ENCODE measurements at regions not wholly inside any gene's neighbourhood (a gene's known extent, or its start where the extent isn't known, plus 50 kb on each side); places are given as distances from the start of the nearest gene placed in this dataset.
"Not testable (repeated sequence)": the region's sequence is repeated elsewhere in the genome, so short reads cannot be mapped to it uniquely, and the experiment has no call there.

DNA sequence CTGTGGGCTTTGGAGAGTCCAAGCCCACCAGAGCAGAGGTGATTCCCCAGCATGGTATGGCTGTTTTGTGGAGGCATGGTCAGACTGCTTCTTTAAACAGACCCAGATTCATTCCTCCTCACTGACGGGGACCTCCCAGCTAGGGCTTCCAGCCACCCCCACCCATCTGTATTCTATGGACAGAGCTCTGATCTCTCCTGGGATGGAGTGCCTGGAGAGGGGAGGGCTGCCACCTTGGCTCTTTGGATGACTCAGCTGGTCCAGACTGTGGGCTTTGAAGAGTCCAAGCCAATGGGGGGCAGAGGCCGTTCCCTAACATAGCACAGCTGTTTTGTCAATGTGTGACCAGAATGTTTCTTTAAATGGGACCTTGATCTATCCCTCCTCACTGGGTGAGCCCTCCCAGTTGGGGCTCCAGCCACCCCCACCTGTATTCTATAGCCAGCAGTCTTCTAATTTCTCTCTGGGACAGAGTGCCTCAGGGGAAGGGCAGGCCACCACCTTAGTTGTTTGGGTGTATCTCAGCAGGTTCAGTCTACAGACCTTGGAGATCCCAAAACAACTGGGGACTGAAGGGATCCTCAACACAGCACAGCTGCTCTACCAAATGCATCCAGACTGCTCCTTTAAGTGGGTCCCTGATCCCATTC is 122.0 kb upstream of the OSTN start:
- DNase-seq (ENCODE audit: low read depth): no peak

DNA sequence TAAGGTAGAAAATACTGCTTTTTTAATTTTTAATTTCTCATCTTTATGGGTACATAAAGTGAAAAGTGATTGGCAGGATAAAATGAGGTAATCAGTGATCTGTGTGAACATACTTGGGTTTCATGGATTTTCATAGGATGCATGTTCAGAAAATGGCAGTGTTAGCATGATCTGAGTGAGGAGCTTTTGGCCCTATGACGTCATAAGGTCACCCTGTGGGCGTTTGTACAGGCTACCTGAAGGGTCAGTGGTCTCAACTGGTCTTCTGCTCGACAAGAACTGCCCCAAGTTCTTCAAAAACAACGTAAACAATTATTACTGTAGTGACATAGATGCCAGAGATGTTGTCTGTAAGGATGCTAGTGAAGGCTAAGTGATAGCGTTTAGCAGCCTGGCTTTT is 124.5 kb upstream of the OSTN start:
- no peak for DNase-seq (ENCODE audit: low read depth)

DNA sequence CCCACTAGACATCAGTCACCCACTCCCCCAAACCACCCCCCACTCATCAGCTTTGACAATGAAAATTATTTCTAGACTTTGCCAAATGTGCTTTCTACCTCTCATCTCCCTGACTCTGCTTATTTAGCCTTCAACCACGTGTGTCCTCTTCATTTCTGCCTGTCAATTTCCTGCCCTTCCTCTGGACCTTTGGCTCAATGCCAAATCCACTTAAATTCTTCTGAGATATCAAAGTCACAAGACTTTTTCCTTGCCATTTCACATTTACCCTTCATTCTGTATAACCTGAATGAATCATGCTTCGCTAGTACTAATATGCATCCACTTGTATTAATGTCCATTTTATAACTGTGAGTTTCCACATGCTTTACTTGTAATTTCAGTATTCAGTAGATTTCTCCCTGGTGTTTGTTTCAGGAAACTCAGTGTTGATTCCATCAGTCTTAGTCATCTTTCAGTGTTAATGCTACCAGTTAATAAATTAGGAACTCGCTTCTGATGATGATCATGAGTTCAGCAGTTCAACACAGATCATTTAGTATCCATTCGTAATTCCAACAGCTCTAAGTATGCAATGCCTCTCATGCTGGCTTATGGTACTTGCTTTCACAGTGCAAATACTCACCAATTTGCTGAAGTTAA is 128.2 kb upstream of the OSTN start:
- no peak for DNase-seq (ENCODE audit: low read depth)

DNA sequence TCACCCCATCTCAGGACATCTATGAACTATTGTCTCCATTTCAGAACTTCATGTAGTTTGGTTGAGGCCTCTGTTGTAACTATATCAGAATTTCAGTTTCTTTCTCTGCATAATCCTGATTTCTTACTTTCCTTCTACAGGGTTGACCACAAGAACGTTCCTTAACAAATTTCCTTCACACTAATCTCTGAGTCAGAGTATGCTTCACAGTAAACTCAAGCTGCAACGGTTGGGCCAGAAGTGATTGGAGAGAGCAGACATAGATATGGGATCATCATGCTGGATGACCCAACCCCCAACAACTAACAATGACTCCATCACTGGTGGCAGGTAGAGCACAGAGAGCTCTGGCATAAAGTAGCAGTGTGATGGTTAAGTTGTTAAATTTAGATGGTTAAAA is 128.8 kb upstream of the OSTN start:
- DNase-seq (ENCODE audit: low read depth): peak; percentile 6

DNA sequence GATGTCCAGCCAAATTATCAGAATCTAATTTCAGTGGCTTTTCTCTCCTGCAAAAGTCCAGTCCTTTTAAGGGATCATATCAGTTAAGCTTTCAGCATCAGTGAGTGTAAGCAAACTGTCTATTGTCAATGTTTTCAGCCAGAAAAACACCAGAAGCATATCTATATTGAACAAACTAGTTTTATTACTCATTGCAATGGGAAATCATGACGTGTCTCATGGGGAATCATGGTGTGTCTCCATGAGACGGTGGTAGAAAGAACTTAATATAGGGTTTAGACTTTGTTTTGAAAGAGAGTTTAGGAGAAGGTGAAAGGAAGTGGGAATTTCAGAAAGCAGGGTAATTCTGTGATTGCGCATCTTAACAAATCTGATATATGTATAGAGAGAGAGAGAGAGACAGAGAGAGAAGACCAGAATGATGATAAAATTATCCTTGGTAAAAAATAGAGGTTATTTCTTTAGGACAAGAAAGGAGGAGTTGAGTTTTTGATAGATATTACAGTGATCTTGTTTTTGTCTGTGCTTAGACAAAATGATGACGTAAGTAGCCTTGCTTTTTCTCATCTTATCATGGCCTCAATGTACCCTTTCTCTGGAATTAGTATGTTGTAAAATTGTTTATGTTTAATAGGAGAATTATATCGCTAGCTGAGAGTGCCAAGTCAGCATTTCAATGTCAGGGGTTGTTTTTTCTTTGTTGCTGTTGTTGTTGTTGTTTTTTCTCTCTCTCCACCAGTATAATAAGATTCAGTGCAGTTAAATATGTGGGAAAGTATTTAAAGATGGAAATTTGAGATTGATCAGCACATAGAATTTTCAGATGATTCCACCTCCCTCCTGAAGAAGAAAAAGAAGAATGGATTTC is 129.9 kb upstream of the OSTN start:
- no peak for DNase-seq (ENCODE audit: low read depth)

DNA sequence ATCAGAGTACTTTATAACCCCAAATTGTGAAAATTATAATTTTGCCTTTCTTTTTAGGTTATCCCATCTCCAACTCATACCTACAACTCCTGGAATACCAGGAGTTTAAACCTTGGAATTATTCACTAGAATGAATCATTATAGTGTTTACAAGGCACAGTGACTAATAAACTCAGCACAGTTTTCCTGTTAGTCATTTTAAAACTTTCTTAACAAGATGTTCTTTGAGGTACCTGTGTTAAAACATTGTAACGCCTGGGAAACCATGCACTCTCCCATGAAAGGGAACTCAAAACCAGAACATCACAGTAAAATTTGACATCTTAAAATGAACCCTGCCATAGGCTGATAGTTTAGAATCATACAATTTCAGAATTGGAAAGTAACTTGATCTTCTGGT is 132.4 kb upstream of the OSTN start:
- DNase-seq (ENCODE audit: low read depth): no peak

DNA sequence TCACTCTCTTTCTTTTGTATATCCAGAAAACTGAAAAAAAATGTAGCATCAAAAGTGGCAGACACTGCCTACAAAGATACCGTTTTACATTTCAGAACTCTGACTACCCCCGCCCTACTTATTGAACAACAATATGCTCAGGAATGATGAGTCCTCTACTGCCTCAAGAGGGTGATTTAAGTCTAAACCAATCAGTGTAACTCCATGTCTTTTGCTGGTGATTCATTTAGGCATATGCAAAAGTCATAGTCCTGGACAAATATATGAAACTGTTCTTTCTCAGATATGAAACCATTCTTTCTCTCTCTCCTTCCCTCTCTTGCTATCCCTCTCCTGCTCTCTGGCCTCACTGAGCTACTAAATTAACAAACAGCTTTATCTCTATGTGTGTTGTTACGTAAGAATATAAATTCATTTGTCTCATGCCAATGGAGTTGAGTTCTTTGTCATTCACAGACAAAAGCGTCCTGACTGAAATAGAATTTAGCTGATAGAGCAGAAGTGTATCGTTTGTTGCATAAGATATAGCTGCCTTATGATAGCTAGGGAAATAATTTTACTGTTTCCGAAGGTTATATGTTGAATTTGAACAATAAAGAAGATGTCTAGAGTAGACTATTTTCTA is 133.7 kb upstream of the OSTN start:
- DNase-seq (ENCODE audit: low read depth): peak; percentile 8

DNA sequence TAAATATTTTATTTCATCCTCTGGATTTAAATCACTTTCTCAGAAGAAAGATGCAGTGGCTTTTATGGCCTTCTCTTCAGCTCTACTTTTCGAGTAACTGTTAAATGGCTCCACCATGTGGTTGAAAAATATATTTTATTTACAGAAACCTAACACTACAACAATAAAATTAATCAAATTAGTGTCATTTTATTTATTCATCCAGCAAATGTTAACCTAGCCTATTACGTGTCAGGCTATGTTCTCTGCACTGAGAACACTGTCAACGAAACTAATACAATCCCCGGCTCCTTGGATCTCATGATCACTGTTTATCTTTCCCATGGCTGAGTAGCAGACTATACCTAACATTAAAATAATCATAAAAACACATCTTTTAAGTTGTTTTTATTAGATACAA is 148.0 kb upstream of the OSTN start:
- no peak for DNase-seq (ENCODE audit: low read depth)

DNA sequence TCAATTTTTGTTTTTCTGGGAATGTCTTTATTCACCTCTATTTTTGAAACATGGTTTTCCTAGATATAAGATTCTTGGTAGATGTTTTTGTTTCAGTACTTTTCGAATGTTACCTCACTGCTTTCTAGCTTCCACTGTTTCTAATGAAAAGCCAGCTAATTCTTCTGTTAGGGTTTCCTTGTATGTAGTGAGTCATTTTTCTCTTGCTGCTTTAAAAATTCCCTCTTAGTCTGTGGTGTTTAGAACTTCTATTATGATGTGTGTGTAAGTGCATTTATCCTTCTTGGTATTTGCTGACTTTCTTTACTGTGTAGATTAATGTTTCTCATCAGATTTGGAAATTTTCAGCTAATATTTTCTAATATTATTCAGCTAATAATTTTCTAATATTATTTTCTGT is 151.1 kb upstream of the OSTN start:
- DNase-seq (ENCODE audit: low read depth): no peak

DNA sequence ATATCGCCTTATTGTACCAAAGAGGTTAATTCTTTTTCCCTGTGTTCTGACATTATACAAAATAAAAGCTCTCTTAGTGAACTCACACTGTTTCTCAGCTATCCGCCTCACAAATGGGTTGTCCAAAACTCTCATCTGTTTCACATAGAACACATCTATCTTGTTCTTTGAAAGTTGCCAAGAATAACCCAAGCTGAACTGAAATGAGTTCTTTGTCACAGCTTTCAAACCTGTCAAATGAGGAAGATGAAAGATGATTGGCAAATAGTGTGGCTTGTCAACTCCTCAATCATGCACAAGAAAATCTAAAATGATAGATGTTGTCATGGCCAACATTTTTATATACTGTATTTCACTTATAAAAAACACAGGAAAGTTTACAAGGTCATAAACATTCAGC is 168.1 kb upstream of the OSTN start:
- DNase-seq (ENCODE audit: low read depth): no peak

DNA sequence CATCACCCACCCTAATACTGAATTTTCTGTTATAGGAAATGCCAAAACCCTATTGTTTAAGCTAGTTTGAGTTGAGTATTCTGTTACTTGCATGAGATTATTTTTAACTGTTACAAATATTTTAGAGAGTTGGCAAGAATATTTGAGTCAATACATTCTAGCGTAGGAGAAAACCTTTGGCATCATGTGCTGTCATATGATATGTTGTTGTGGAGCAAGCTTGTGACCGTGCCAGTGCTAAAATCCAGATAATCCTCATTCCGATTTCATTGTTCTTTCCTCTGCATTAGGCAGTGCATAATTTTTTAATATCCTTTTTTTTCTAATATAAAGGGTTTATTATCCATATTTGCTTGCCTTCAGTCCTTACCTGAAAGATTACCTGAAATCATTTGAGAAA is 168.0 kb upstream of the GMNC start:
- peak; percentile 2 for DNase-seq (ENCODE audit: low read depth)

DNA sequence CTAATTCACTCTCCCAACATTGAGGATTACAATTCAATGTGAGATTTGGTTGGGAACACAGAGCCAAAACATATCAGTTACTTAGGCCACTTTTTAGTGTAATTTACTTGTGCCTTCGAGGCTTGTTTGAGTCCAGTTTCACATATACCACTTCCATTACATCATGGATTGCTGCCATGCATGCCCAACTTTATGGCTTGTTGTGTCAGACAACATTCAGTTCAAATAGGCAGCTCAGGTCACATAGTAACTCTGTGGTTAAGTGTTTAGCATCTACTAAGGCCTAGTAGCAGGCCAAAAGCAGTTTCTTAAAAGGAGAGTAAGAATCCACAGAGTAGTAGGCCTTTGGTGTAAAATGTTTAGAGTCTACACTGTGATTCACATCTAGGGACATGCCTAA is 164.3 kb upstream of the GMNC start:
- DNase-seq (ENCODE audit: low read depth): no peak

DNA sequence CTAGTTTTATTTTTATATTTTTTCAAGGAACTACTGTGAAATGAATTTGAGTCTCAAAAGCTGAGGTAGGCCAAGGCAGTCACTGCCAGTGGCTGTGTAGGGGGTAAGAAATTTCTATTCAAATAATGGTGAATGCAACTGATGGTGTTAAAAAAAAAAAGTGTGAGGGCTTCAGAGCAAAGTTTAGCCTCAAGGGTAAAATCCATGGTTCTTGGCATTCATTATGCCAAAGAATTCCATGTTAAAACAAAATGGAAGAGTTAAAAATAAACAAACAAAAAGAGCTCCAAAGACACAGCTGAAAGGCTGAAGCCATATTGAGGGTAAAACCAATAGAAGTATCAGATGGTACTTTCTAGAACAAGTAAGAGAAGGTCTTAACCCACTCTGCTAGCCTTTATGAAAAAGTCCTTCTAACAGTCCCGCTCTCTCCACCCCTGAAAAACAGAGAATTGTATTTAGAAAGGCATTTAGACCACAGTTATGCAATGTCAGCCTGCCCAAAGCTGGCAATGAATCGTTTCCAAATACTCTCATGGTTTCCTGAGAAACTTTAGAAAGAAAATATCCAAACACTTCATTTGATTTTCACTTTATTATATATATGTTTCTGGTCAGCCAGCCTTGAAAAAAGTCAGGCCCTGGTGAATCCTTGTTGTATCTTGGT is 158.4 kb upstream of the GMNC start:
- DNase-seq (ENCODE audit: low read depth): no peak

DNA sequence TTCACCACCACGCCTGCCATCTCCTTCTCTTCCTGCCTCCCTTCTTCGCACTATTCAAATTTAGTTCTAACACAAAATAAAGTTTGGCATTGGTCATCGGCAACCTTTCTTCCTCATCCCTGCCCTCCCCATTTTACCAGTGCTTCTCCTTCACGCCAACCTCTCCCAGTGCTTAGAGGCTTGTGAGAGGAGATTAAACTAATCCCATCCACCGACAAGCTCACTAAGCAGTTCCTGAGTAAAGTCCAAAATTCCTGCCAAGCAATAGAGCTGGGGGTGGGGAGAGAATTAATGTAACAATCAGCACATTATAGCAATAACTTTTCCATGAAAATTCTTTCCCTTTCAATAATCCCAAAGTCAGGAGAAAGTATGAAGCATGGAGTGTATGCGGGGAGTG is 157.4 kb upstream of the GMNC start:
- DNase-seq (ENCODE audit: low read depth): no peak

DNA sequence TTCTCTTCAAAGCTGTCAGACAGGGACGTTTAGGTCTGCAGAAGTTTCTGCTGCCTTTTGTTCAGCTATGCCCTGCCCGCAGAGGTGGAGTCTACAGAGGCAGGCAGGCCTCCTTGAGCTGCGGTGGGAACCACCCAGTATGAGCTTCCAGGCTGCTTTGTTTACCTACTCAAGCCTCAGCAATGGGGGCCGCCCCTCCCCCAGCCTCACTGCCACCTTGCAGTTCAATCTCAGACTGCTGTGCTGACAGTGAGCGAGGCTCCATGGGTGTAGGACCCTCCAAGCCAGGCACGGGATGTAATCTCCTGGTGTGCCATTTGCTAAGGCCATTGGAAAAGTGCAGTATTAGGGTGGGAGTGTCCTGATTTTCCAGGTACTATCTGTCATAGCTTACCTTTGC is 153.5 kb upstream of the GMNC start:
- DNase-seq (ENCODE audit: low read depth): not testable (repeated sequence)

DNA sequence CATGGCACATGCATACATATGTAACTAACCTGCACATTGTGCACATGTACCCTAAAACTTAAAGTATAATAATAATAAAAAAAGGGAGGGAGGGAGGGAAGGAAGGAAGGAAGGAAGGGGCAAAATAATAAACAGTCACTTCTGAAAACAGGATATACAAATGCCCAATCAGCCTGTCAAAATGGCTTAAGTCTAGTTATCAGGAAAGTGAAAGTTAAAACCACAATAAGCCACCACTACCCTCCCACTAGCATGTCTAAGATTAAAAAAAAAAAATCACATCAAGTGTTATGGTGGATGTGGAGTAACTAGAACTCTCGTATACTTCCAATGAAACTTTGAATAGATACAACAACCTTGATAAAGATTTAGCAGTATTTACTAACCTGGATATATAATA is 145.6 kb upstream of the GMNC start:
- DNase-seq (ENCODE audit: low read depth): no peak

DNA sequence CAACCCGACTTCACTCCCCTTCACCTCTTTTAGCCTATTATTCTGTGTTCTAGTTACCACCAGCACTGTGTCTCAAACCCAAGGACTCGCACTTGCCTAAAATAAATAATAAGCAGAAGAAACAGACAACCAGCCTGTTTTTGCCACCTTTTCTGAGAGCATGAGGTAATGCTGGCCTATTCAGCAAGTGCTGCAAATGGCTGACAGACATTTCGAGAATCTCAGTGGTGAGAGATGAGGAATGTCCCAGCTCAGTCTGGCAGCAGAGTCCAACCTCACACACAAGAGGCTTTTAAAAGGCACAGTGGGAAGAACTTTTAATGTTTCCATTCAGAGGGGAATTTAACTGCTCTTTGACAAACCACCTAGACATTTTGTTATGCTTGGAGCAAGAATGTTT is 143.3 kb upstream of the GMNC start:
- no peak for DNase-seq (ENCODE audit: low read depth)

DNA sequence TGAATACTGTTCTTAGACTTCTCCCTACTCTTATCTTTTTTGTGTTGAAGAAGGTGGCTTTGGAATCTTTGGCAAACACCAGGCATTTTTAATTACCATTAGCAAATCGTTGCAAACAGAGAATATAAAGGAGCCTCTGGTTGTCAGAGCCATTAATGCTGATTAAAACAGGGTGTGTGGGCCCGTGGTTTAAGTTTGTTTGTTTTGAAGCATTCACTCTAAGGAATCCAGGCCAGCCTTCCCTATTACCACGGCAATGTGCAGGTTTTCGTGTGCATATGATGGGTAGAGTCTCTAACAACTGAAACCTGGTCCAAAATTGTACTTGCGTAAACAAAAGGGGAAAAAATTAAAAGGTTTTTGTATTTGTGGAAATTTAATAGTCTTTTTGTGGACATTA is 141.2 kb upstream of the GMNC start:
- no peak for DNase-seq (ENCODE audit: low read depth)

DNA sequence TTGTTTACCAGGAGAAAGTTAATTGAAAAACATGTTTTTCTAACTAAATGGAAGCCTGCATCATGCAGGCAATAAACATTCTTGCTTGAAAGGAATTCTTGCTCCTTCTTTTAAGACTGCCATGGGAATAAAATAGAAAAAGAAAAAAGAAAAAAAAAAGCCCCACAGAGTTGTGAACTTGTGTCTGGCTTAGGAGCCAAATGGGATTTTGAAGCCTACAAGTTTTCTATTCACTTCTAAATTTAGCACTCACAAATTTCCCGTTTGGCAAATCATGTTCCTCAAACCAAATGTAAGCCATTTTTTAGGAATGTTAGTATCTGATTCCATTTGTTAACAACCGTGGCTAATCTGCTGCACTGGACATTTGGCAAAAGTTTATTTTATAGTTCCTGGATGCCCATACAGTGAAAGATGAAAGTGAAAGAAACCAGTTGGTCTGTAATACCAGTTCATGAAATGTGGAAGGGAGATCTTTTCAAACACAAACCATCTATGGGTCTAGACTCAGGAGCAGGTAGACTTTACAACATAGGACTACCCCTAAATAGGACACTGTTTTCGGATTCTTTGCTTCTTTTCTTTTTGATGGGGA is 133.8 kb upstream of the GMNC start:
- no peak for DNase-seq (ENCODE audit: low read depth)

DNA sequence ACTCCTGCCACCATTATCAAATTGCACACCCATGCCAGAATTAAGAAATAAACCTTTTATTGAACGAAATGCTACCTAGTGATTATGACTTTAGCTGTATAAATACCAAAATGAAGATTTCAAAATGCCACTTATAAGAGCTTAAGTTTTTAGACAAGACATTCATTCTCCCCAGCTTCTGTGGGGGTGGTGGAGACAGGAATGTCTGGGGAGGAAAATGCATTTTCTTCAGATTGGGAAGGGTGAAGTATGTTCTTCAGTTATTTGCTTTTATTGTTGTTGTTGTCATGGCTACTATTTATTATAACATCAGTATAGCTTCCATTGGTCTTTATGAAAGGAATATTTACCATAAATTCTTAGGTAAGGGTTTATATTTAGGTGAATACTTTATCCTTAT is 132.7 kb upstream of the GMNC start:
- no peak for DNase-seq (ENCODE audit: low read depth)

DNA sequence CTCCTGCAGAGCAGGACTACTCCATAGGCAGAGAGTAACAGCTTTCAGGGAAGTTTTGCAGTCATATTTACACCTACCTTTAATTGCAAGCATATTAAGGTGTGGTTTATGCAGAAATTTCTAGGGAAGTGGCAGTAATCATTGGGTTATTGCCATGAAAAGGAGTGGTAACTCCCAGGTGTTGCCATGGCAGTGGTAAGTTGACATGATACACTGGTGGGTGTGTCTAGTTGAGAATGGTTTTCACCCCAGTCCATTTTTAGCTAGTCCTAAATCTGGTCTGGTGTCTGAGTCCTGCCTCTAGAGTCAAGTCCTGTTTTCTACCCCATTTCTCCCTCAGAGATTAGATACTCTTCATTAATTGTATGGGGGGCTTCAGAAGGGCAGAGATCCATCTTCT is 128.4 kb upstream of the GMNC start:
- DNase-seq (ENCODE audit: low read depth): no peak

DNA sequence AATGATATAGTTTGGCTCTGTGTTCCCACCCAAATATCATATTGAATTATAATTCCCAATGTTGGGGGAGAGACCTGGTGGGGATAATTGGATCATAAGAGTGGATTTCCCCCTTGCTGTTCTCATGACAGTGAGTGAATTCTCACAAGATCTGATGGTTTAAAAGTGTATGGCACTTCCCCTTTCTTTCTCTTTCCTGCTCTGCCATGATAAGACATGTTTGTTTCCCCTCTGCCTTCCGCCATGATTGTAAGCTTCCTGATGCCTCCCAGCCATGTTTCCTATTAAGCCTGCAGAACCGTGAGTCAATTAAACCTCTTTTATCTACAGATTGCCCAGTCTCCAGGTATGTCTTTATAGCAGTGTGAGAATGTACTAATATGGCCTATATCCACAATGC is 126.7 kb upstream of the GMNC start:
- no peak for DNase-seq (ENCODE audit: low read depth)
